ENCODE measurements at regions not wholly inside any gene's neighbourhood (a gene's known extent, or its start where the extent isn't known, plus 50 kb on each side); places are given as distances from the start of the nearest gene placed in this dataset.

GRCh38 chr4:79798047-79798446 lies 275.0 kb downstream of the ANTXR2 start:
- intact Hi-C loops (cut with DNase I) = no loop called here
- DNase-seq (no peak), ATAC-seq (no peak)
- Histone ChIP-seq H3K4me1 (no peaks in the 10 kb centered on the region), H3K9me3 (peaks cover 0 to 5% (median 0%) of the 10 kb centered on the region in 3 donors), H3K36me3 (replicated peaks in 1 of 2; ENCODE audit: insufficient read depth in 1 of 2, low read depth in 2 of 2) (no peaks in the 10 kb centered on the region), H3K27ac (no peak overlapping the region), H3K27me3 (no peaks in the 10 kb centered on the region), H3K4me3 (no peak overlapping the region)
- WGBS, 2 donors = 54 to 71% methylated on average over 3 of the region's 3 CpGs
- no peak for TF ChIP-seq POLR2A (IDR thresholded peaks at IDR 0.05)

- no peak for TF ChIP-seq POLR2A (IDR thresholded peaks at IDR 0.05)
- TF ChIP-seq, protein P1, sequence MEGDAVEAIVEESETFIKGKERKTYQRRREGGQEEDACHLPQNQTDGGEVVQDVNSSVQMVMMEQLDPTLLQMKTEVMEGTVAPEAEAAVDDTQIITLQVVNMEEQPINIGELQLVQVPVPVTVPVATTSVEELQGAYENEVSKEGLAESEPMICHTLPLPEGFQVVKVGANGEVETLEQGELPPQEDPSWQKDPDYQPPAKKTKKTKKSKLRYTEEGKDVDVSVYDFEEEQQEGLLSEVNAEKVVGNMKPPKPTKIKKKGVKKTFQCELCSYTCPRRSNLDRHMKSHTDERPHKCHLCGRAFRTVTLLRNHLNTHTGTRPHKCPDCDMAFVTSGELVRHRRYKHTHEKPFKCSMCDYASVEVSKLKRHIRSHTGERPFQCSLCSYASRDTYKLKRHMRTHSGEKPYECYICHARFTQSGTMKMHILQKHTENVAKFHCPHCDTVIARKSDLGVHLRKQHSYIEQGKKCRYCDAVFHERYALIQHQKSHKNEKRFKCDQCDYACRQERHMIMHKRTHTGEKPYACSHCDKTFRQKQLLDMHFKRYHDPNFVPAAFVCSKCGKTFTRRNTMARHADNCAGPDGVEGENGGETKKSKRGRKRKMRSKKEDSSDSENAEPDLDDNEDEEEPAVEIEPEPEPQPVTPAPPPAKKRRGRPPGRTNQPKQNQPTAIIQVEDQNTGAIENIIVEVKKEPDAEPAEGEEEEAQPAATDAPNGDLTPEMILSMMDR (IDR thresholded peaks at IDR 0.05) = no peak
- no peak overlapping the region for H3K4me3 ChIP-seq
- no peak overlapping the region for H3K27ac ChIP-seq
- H3K4me1 ChIP-seq = no peaks in the 10 kb centered on the region
- H3K27me3 ChIP-seq = no peaks in the 10 kb centered on the region
- 53 to 68% methylated on average over 4 of the region's 4 CpGs for WGBS, 2 donors
- DNase-seq (no peak), ATAC-seq (no peak)
- intact Hi-C loops (cut with DNase I) = no loop called here
- no peaks in the 10 kb centered on the region for H3K36me3 ChIP-seq (replicated peaks in 1 of 2; ENCODE audit: insufficient read depth in 1 of 2, low read depth in 2 of 2)
- H3K9me3 ChIP-seq = peaks cover 0 to 5% (median 0%) of the 10 kb centered on the region in 3 donors
Measured at GRCh38 chr4:79796948-79797347, 276.1 kb downstream of the ANTXR2 start.

- 5 to 20% methylated on average over 1 of the region's 1 CpG for WGBS, 2 donors
- H3K4me1 ChIP-seq = no peaks in the 10 kb centered on the region
Measured at GRCh38 chr4:79788884-79789283, 284.1 kb downstream of the ANTXR2 start.

GRCh38 chr4:79780129-79780528 lies 292.9 kb downstream of the ANTXR2 start:
- no peak overlapping the region for H3K4me3 ChIP-seq
- H3K36me3 ChIP-seq (replicated peaks in 1 of 2; ENCODE audit: insufficient read depth in 1 of 2, low read depth in 2 of 2) = no peaks in the 10 kb centered on the region
- ATAC-seq (no peak), DNase-seq (no peak)
- H3K27ac ChIP-seq = no peak overlapping the region
- H3K4me1 ChIP-seq = no peaks in the 10 kb centered on the region
- TF ChIP-seq, protein P1 (IDR thresholded peaks at IDR 0.05) = no peak
- no peak for TF ChIP-seq POLR2A (IDR thresholded peaks at IDR 0.05)
- intact Hi-C loops (cut with DNase I) = no loop called here
- H3K27me3 ChIP-seq = no peaks in the 10 kb centered on the region
- H3K9me3 ChIP-seq = no peaks in the 10 kb centered on the region

More at GRCh38 chr4:79788884-79789283, 284.1 kb downstream of the ANTXR2 start:
- Histone ChIP-seq H3K27ac (no peak overlapping the region), H3K9me3 (peaks cover 0 to 11% (median 0%) of the 10 kb centered on the region in 3 donors), H3K4me3 (no peak overlapping the region), H3K36me3 (replicated peaks in 1 of 2; ENCODE audit: insufficient read depth in 1 of 2, low read depth in 2 of 2) (no peaks in the 10 kb centered on the region), H3K27me3 (no peaks in the 10 kb centered on the region)
- no peak for TF ChIP-seq POLR2A (IDR thresholded peaks at IDR 0.05)
- TF ChIP-seq, protein P1 (IDR thresholded peaks at IDR 0.05) = no peak
- DNase-seq (no peak), ATAC-seq (no peak)
- intact Hi-C loops (cut with DNase I) = no loop called here

DNA sequence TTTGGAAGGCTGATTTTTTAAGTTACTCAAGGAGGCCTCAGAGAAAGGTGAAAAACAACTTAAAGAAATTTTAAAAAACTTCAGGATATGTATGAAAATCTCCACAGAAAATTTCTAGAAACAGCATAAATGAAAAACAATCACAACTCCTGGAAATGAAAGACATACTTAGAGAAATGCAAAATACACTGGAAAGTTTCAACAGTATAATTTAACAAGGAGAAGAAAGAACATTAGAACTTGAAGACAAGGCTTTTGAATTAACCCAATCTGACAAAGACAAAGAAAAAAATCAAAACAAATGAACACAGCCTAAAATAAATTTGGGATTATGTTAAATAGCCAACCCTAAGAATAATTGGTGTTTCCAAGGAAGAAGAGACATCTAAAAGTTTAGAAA lies 300.5 kb downstream of the ANTXR2 start:
- ATAC-seq (no peak), DNase-seq (no peak)
- intact Hi-C loops (cut with DNase I) = no loop called here
- Histone ChIP-seq H3K27ac (no peak overlapping the region), H3K27me3 (no peaks in the 10 kb centered on the region), H3K9me3 (peaks cover 0 to 9% (median 0%) of the 10 kb centered on the region in 3 donors), H3K4me1 (no peaks in the 10 kb centered on the region), H3K4me3 (no peak overlapping the region), H3K36me3 (replicated peaks in 1 of 2; ENCODE audit: insufficient read depth in 1 of 2, low read depth in 2 of 2) (no peaks in the 10 kb centered on the region)
- TF ChIP-seq, protein P1 (IDR thresholded peaks at IDR 0.05) = no peak
- TF ChIP-seq POLR2A (IDR thresholded peaks at IDR 0.05) = no peak
